ENCODE measurements at regions not wholly inside any gene's neighbourhood (a gene's known extent, or its start where the extent isn't known, plus 50 kb on each side); places are given as distances from the start of the nearest gene placed in this dataset.

DNA sequence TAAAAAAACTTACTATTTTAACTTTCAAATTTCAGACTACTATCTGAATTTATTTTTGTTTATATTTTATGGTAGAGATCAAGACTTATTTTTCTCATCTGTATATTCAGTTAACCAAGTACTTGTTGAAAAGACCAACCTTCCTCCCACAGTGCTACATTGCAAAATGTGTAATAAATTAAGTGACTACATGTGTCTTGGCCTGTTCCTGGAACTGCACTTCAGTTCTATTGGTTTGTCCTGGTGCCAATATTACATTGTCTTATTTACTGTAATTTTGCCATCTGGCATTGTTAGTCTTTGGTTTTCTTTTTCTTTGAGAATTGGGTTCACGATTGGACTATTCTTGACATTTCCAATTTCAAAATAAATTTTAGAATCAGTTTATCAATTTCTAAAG lies 138.4 kb upstream of the KCNMB2 start:
- no peak for DNase-seq

DNA sequence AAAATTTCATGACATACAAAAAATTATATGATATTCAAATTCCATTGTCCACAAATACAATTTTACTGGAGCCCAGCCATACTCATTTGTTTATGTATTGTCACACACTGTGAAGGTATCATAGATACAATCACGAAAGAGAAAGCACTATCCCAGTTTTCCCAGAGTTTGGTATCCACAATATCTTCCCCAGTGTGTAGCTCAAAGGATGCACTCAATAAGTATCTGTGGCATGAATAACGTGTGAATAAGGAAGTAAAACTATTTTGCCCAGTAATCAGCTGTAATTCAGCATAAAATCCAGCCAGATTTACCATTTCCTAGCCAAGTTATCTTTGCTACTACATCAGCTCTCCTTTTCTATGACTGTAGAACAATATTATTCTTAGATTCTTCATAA lies 131.3 kb upstream of the KCNMB2 start:
- no peak for DNase-seq

DNA sequence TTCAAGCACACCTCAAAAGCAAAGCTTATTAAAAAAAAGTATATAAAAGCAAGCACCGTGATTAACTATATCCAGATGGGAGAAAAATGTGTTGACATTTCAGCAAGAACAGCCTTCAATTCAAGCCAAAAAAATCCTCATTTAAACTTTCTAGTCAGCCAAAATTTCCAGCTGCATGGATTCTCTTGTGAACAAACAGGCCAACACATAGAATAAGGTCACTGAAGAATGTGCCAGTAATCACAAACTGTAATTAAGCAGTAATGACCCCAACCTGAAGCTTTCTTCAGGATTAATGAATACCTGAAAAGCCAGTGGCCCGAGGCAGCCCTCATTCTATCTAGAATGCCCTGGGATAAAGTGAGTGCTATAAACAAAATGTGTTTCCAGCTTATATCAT lies 130.7 kb upstream of the KCNMB2 start:
- no peak for DNase-seq

- no peak for DNase-seq
Observed at GRCh38 chr3:178406206-178406605, 130.0 kb upstream of the KCNMB2 start.

DNA sequence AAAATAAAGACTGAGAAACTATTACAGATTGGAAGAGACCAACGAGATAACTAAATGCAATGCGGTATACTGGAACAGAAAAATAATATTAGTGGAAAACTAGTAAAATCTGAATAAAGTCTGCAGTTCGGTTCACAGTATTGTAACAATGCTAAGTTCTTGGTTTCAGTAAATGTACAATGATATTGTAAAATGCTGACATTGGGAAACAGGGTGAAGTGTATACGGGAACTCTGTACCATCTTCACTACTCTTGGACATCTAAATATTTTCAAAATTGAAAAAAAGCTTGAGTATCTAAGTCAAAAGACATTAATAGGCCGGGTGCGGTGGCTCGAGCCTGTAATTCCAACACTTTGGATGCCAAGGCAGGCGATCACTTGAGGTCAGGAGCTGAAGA lies 120.9 kb upstream of the KCNMB2 start:
- DNase-seq = no peak

DNA sequence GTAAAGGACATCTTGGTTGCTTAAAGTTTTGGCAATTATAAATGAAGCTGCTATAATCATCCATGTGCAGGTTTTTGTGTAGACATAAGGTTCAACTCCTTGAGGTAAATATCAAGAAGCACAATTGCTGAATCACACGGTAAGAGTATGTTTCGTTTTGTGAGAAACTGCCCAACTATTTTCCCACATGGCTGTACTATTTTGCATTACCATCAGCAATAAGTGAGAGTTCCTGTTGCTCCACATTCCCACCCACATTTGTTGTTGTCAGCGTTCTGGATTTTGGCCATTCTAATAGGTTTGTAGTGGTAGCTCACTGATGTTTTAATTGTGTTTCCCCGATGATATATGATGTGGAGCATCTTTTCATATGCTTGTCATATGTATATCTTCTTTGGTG lies 118.5 kb upstream of the KCNMB2 start:
- DNase-seq = no peak

DNA sequence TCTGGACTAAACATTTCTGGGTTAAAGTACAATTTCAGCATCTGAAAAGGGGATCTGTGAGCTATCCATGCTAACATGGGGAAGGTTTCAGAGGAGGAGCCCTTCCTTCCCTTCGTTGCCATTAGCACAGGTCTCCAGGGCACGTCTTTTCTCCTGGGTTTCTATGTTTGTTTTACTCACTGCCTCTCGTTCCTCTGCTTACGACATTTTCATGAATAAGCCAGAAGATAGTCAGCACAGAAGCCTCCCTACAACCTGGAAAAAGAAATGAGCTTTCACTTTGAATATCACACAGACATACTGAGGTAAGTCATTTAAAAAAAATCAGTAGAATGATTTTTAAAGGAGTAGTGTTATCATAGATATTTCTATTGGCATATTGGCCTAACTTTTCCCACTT lies 117.2 kb upstream of the KCNMB2 start:
- DNase-seq = no peak

DNA sequence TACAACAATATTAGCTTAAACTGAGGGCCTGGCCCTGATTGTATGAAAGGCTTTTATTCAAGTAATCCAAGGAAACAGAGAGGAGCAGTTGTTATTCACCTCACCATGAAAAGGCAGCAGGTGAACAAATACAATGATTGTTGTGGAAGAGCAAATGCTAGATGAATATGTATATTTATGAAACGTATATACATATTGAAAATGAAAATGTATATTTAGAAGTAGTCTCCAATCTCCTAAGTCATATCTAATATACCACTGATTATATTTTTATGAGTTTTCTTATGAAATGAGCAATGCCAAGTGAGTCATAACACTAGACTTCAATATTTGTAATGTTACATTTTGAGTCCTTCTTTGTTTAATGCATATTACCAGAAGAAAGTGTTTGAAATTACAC lies 116.2 kb upstream of the KCNMB2 start:
- DNase-seq = no peak

DNA sequence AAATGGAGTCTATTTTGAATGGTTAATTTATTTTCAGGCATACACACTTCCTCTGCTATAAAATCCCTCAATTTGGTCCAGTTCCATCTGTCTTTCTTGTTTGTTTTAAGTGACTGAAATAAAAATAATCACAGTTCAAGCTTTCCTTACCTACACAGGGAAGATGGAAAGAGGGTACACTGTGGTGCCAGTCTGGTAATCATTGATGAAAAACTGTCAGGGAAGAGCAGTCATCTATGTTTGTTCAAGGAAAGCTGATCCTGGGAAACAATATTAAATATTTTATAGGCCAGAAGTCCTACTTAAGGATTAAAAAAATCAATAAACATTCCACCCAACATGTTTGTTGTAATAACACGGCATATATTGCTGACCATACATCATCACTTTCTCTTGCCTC lies 115.2 kb upstream of the KCNMB2 start:
- DNase-seq = no peak

GRCh38 chr3:178422406-178422805 lies 113.8 kb upstream of the KCNMB2 start:
- DNase-seq = no peak

GRCh38 chr3:178428037-178428436 lies 108.2 kb upstream of the KCNMB2 start:
- DNase-seq = no peak

DNA sequence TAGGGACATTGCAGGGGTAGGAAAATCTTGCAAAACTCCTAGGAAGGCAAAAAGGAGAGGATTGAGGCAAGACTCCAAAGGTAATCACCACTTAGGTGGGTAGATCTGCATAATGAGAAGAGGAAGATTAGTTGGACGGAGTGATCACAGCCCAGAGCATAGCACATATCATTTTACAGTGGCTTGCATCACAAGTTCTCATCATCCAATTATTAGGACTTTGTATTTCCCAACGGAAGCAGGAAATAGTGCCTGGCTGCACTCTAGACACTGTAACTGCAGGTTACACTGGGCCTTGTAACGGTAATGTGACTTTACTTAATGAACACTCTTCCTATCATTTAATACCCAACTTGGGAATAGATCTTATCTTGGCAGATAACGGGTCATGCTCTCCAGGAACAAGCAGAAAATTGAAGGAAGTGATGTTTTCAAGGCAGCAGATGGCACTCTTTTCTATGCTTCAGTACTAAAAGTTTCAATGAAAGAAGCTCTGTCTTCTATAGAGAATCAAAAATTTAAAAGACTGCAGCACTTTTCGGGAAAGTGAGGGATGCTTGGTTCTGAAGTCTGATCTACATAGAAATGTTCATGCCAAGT lies 101.9 kb upstream of the KCNMB2 start:
- no peak for DNase-seq

DNA sequence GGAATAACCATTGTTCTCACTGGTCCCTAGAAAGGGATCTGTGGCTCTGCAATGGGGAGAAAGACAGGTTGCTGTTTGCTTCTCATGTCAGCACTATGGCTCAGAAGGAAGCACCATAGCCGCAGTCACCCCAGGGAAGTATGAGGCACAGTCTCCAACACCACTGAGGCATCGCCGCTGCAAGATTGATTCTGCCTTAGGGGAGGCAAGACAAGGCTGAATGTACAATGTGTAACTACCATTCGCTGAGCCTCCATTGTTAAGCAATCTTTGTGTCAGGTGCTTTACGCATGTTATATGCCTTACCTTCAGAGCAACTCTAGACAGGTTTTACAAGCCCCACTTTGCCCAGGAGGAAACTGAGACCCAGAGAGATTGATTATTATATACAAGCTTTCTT lies 100.7 kb upstream of the KCNMB2 start:
- no peak for DNase-seq

DNA sequence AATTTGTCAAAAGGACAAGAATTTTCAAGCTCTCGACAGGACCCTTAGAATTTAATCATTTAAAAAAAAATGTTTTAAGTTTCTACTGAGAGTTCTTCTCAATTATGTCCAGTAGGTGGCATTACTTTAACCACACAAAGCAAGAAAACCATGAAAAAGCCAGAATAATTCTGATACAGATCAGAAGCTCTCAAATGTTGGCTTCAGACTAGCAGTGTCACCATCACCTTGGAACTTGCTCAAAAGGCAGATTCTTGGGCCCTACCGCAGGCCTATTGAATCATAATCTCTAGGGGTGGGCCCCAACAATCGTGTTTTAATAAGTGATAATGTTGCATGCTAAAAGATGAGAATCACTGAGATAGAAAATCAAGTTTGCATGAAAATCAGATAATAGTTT lies 99.5 kb upstream of the KCNMB2 start:
- DNase-seq = no peak

DNA sequence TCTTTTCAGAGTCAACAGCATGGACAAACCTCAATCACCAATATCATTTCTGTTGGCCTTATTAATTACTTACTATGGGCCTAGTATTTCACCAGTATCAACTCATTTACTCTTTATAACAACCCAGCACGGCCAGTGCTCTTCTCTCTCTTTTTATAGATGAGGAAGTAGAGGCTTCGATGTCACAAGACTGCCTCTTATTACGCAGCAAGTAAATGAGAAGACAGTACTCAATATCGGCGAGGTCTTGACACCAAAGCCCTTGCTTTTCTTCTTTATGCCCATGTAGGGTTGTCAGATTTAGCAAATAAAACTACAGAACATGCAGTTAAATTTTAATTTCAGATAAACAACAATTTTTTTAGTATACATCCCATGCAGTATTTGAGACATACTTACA lies 99.0 kb upstream of the KCNMB2 start:
- DNase-seq = no peak

DNA sequence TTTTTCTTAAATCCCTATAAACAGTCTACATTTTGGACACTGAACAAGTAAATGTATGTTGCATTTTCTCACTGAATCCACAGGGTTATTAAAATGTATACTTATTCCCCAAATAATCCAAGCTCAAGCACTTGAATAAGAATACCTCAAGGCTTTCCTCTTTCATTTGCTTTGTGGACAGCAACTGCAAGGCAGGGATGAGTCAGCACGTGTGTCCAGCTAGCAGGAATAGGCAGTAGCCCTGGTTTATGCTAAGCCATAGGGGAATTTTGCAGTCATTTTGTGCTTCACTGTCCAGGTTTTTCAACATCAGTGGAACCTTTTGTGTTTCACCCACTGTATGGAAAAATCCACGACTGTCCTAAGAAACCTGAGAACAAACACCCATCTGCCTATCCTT lies 96.7 kb upstream of the KCNMB2 start:
- DNase-seq = no peak

DNA sequence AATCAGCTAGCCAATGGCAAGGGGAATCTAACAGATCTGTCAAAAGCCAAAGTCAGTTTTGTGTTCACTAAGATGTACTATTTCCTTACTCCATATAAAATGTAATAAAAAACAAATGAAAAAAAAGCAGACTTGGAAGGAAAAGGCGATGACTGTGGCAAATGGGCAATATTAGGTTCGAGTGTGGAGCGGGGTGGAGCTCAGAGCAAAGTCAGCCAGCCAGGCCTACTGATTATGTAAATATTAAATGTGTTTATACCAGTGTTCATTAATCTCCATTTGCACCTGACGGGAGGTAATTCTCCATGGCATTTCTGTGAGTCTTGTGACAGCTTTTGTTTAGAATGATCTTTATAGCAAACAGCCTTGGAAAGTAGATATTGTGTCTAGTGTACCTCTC lies 96.2 kb upstream of the KCNMB2 start:
- DNase-seq = no peak

DNA sequence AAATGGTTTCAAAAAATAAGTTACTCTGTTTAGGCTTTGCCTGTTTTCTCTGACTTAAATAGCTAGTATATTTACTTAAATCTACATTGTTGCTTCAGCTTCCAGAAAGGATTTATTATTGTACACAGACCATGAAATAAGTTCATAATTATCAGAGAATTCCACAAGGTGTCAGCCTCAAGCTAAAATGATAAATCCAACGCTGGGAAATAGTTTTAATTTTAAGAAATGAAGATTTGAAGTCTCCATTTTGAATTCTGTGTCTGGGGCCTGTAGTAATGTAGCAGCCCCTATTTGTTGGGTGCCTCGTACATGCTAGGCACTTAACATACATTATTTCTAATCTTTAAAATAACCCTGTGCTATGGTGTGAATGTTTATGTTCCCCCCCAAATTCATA lies 92.6 kb upstream of the KCNMB2 start:
- no peak for DNase-seq

GRCh38 chr3:178445139-178445538 lies 91.1 kb upstream of the KCNMB2 start:
- no peak for DNase-seq

- no peak for DNase-seq
Observed at GRCh38 chr3:178446059-178446458, 90.2 kb upstream of the KCNMB2 start.

DNA sequence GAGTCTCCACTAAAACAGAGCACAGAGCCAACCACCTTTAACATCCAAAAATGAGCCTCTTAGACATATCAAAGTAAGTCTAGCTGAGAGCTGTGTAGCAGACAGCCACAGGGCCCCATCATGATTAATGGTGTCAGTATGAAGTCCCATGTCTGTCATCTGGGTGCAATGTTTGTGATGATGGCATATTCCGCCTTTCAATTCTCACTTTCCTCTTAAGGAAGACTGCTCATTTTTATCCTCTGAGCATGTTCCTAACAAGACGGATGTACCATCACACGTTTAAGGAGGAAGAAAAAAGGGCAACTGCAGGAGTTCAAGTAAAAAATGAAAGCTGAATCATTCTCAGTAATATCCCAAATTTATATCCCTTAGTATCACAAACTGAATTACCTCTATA lies 85.8 kb upstream of the KCNMB2 start:
- DNase-seq = no peak

DNA sequence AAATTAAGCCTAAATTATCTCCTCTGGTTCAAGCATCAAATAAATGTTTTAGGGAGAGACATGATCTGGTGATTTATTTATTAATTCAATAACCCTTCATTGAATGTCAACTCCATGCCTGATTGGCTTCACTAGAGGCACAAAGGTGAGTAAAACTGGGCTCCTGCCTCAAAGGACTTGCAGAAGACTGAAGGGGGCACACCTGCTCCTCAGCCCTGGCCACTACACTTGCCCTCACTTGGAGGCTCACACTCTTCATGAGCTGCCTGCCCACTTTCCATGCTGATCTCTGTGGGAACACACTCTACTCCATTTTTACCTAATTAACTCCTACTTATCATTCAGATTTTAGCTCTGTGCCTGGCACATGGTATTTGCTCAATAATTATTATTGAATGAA lies 84.4 kb upstream of the KCNMB2 start:
- no peak for DNase-seq

- DNase-seq = no peak
Observed at GRCh38 chr3:178454726-178455125, 81.5 kb upstream of the KCNMB2 start.

DNA sequence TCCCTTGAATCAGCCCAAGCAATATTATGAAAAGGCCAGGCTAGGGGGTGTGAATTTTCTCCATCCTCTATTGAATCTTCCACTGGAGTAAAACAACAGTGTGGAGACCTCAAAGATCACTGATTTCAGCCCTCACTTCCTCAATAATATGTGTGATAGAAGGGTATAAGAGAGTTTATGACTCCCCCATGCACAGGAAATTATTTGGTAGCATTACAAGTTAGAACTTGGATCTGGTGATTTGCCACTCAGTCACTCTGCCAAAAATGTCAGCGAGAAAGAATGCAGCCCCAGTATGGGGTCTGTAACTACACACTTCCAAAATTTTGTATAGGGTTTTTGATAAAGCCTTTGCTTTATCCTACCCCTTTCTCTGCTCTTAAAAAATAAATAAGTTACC lies 81.0 kb upstream of the KCNMB2 start:
- DNase-seq = no peak

- DNase-seq = no peak
Observed at GRCh38 chr3:178455946-178456345, 80.3 kb upstream of the KCNMB2 start.
